ENCODE measurements at regions not wholly inside any gene's neighbourhood (a gene's known extent, or its start where the extent isn't known, plus 50 kb on each side); places are given as distances from the start of the nearest gene placed in this dataset.

- Histone ChIP-seq H3K36me3 (no peaks in the 10 kb centered on the region), H3K9me3 (no peaks in the 10 kb centered on the region), H3K27ac (no peak overlapping the region), H3K4me1 (no peaks in the 10 kb centered on the region), H3K27me3 (no peaks in the 10 kb centered on the region), H3K4me3 (no peak overlapping the region)
- intact Hi-C loops (cut with DNase I): no loop called here
- DNase-seq (no peak), ATAC-seq (no peak)
- no peak for TF ChIP-seq CTCF (IDR thresholded peaks at IDR 0.05)
Observed at GRCh38 chr18:44424645-44425035, 256.0 kb upstream of the SETBP1 start.

- Histone ChIP-seq H3K4me3 (no peak overlapping the region), H3K27me3 (no peaks in the 10 kb centered on the region), H3K4me1 (no peaks in the 10 kb centered on the region), H3K9me3 (no peaks in the 10 kb centered on the region), H3K27ac (no peak overlapping the region), H3K36me3 (no peaks in the 10 kb centered on the region)
- DNase-seq: no peak
- no peak for TF ChIP-seq CTCF (IDR thresholded peaks at IDR 0.05)
- ATAC-seq: no peak
- intact Hi-C loops (cut with DNase I): no loop called here
Observed at GRCh38 chr18:44425161-44425560, 255.5 kb upstream of the SETBP1 start.

- ATAC-seq: no peak
- Histone ChIP-seq H3K4me1 (no peaks in the 10 kb centered on the region), H3K4me3 (no peak overlapping the region), H3K27ac (no peak overlapping the region), H3K9me3 (no peaks in the 10 kb centered on the region), H3K27me3 (no peaks in the 10 kb centered on the region), H3K36me3 (no peaks in the 10 kb centered on the region)
- DNase-seq: no peak
- intact Hi-C loops (cut with DNase I): no loop called here
- no peak for TF ChIP-seq CTCF (IDR thresholded peaks at IDR 0.05)
Observed at GRCh38 chr18:44437603-44438002, 243.1 kb upstream of the SETBP1 start.

- Histone ChIP-seq H3K36me3 (no peaks in the 10 kb centered on the region), H3K4me3 (no peak overlapping the region), H3K4me1 (no peaks in the 10 kb centered on the region), H3K27ac (no peak overlapping the region), H3K27me3 (no peaks in the 10 kb centered on the region), H3K9me3 (no peaks in the 10 kb centered on the region)
- no peak for ATAC-seq
- intact Hi-C loops (cut with DNase I): no loop called here
- no peak for DNase-seq
- no peak for TF ChIP-seq CTCF (IDR thresholded peaks at IDR 0.05)
Observed at GRCh38 chr18:44450226-44450625, 230.5 kb upstream of the SETBP1 start.

- H3K27me3 ChIP-seq: no peaks in the 10 kb centered on the region
- TF ChIP-seq CTCF (IDR thresholded peaks at IDR 0.05): no peak
- no peak for ATAC-seq
- H3K4me3 ChIP-seq: no peak overlapping the region
- no peaks in the 10 kb centered on the region for H3K36me3 ChIP-seq
- no peak for DNase-seq
- H3K4me1 ChIP-seq: no peaks in the 10 kb centered on the region
- H3K9me3 ChIP-seq: no peaks in the 10 kb centered on the region
- intact Hi-C loops (cut with DNase I): no loop called here
- no peak overlapping the region for H3K27ac ChIP-seq
Observed at GRCh38 chr18:44452346-44452745, 228.3 kb upstream of the SETBP1 start.

GRCh38 chr18:44453505-44453904 lies 227.2 kb upstream of the SETBP1 start:
- intact Hi-C loops (cut with DNase I): no loop called here
- no peak overlapping the region for H3K4me3 ChIP-seq
- no peaks in the 10 kb centered on the region for H3K4me1 ChIP-seq
- TF ChIP-seq CTCF (IDR thresholded peaks at IDR 0.05): no peak
- H3K27me3 ChIP-seq: no peaks in the 10 kb centered on the region
- H3K9me3 ChIP-seq: no peaks in the 10 kb centered on the region
- DNase-seq (no peak), ATAC-seq (no peak)
- no peaks in the 10 kb centered on the region for H3K36me3 ChIP-seq
- no peak overlapping the region for H3K27ac ChIP-seq

All from upper lobe of right lung (tissue), 1 donor.